Neural cell (in vitro differentiated cells): ENCODE measurements at regions not wholly inside any gene's neighbourhood (a gene's known extent, or its start where the extent isn't known, plus 50 kb on each side); places are given as distances from the start of the nearest gene placed in this dataset.

Experiments used
- H2AFZ ChIP-seq: fragments of 200-600, 300-800 bp; sonication (generic), shearing (Covaris generic); 2 replicates; pipeline ENCODE4 v1.6.0; 2014; ENCODE audit warnings: low read depth, mild to moderate bottlenecking, antibody characterized with exemption, low read length, moderate library complexity
- H3F3A ChIP-seq: fragments of 200-600 bp; shearing (Covaris generic); 2 replicates; pipeline ENCODE4 v1.6.1; 2016; ENCODE audit warnings: mild to moderate bottlenecking, moderate library complexity, mixed read lengths, antibody characterized with exemption, low read length; ENCODE audit not compliant: insufficient read depth, poor library complexity, severe bottlenecking
- H3K27ac ChIP-seq: fragments of 200-600, 300-800 bp; sonication (generic), shearing (Covaris generic); 2 replicates; pipeline ENCODE4 v1.5.1; 2014; ENCODE audit warnings: mild to moderate bottlenecking, low read length, moderate library complexity
- H3K27me3 ChIP-seq: fragments of 300-800, 200-600 bp; sonication (generic), shearing (Covaris generic); 2 replicates; pipeline ENCODE4 v1.6.0; 2014; ENCODE audit warnings: mild to moderate bottlenecking, low read depth, low read length, moderate library complexity; ENCODE audit not compliant: insufficient read depth
- H3K36me3 ChIP-seq: fragments of 300-800, 200-600 bp; sonication (generic), shearing (Covaris generic); 2 replicates; pipeline ENCODE4 v1.5.1; 2014; ENCODE audit warnings: mild to moderate bottlenecking, antibody characterized with exemption, low read length, moderate library complexity; ENCODE audit not compliant: insufficient read depth
- H3K4me2 ChIP-seq: fragments of 300-800, 200-600 bp; sonication (generic), shearing (Covaris generic); 2 replicates; pipeline ENCODE4 v1.6.0; 2014; ENCODE audit warnings: mild to moderate bottlenecking, low read length
- H3K4me3 ChIP-seq: fragments of 300-800, 200-600 bp; sonication (generic), shearing (Covaris generic); 2 replicates; pipeline ENCODE4 v1.5.1; 2014; ENCODE audit warnings: mild to moderate bottlenecking, low read length, moderate library complexity
- H3K79me2 ChIP-seq: fragments of 200-600 bp; shearing (Covaris generic); replicated peaks from 2 replicates; pipeline ENCODE4 v1.6.0; 2014; ENCODE audit warnings: mild to moderate bottlenecking, low read length, moderate library complexity; ENCODE audit not compliant: insufficient read depth
- H3K9ac ChIP-seq: fragments of 300-800, 200-600 bp; sonication (generic), shearing (Covaris generic); 2 replicates; pipeline ENCODE4 v1.6.1; 2016; ENCODE audit warnings: mild to moderate bottlenecking, low read length, mixed read lengths
- H3K9me2 ChIP-seq: fragments of 200-600 bp; shearing (Covaris generic); 2 replicates; pipeline ENCODE4 v1.6.1; 2016; ENCODE audit warnings: mild to moderate bottlenecking, low read length, mixed read lengths; ENCODE audit not compliant: insufficient read depth
- H3K9me3 ChIP-seq: fragments of 200-600, 300-800 bp; sonication (generic), shearing (Covaris generic); 2 replicates; pipeline ENCODE4 v1.6.1; 2016; ENCODE audit warnings: mild to moderate bottlenecking, mixed run types, low read length, moderate library complexity, mixed read lengths
- H4K20me1 ChIP-seq: fragments of 200-600 bp; shearing (Covaris generic); 2 replicates; pipeline ENCODE4 v1.6.1; 2016; ENCODE audit warnings: mild to moderate bottlenecking, mixed run types; ENCODE audit not compliant: insufficient read depth
- EP300 ChIP-seq: fragments of 450-650 bp; conservative IDR thresholded peaks from 2 replicates; pipeline ENCODE4 v1.6.1; 2014; ENCODE audit warnings: antibody characterized with exemption, mild to moderate bottlenecking, moderate library complexity; ENCODE audit not compliant: poor library complexity, severe bottlenecking
- EZH2 ChIP-seq: fragments of 200-600, 300-800 bp; shearing (Covaris generic), sonication (generic); IDR thresholded peaks from 2 replicates; pipeline ENCODE4 v1.6.1; 2014; ENCODE audit warnings: antibody characterized with exemption, low read length, borderline replicate concordance, mild to moderate bottlenecking; ENCODE audit not compliant: insufficient read depth, poor library complexity, severe bottlenecking
- MXI1 ChIP-seq: fragments of 450-650 bp; conservative IDR thresholded peaks from 2 replicates; pipeline ENCODE4 v1.6.1; 2014; ENCODE audit warnings: antibody characterized with exemption, mild to moderate bottlenecking; ENCODE audit not compliant: poor library complexity, severe bottlenecking
- POLR2AphosphoS5 ChIP-seq: IDR thresholded peaks from 2 replicates; pipeline ENCODE4 v1.6.1; 2012
- RAD21 ChIP-seq: fragments of 450-650 bp; conservative IDR thresholded peaks from 2 replicates; pipeline ENCODE4 v1.6.1; 2014; ENCODE audit warnings: antibody characterized with exemption, mild to moderate bottlenecking, moderate library complexity
- REST ChIP-seq: IDR thresholded peaks from 2 replicates; pipeline ENCODE4 v1.6.1; 2012; ENCODE audit warnings: borderline replicate concordance
- SMC3 ChIP-seq: fragments of 450-650 bp; conservative IDR thresholded peaks from 2 replicates; pipeline ENCODE4 v1.6.1; 2014; ENCODE audit warnings: antibody characterized with exemption, mild to moderate bottlenecking, moderate library complexity; ENCODE audit not compliant: poor library complexity
- TAF1 ChIP-seq: IDR thresholded peaks from 2 replicates; pipeline ENCODE4 v1.6.1; 2012; ENCODE audit warnings: low read depth
- TF ChIP-seq, protein P1 (sequence below): fragments of 450-650 bp; IDR thresholded peaks from 2 replicates; pipeline ENCODE4 v1.5.1; 2014; ENCODE audit warnings: antibody characterized with exemption, mild to moderate bottlenecking, moderate library complexity; ENCODE audit not compliant: poor library complexity, severe bottlenecking

- Histone ChIP-seq H3K79me2 (no peaks in the 10 kb centered on the region), H3K36me3 (no peaks in the 10 kb centered on the region), H3K9me2 (no peaks in the 10 kb centered on the region), H4K20me1 (no peaks in the 10 kb centered on the region), H3K27me3 (no peaks in the 10 kb centered on the region), H3K9me3 (no peaks in the 10 kb centered on the region), H2AFZ (no peak overlapping the region), H3K27ac (no peak overlapping the region), H3F3A (no peaks in the 10 kb centered on the region), H3K9ac (no peak overlapping the region), H3K4me3 (no peak overlapping the region), H3K4me2 (no peak overlapping the region)
- TF ChIP-seq TAF1 (no peak), MXI1 (no peak), POLR2AphosphoS5 (no peak), RAD21 (no peak), REST (no peak), EZH2 (no peak), EP300 (no peak), SMC3 (no peak)
- TF ChIP-seq, protein P1, sequence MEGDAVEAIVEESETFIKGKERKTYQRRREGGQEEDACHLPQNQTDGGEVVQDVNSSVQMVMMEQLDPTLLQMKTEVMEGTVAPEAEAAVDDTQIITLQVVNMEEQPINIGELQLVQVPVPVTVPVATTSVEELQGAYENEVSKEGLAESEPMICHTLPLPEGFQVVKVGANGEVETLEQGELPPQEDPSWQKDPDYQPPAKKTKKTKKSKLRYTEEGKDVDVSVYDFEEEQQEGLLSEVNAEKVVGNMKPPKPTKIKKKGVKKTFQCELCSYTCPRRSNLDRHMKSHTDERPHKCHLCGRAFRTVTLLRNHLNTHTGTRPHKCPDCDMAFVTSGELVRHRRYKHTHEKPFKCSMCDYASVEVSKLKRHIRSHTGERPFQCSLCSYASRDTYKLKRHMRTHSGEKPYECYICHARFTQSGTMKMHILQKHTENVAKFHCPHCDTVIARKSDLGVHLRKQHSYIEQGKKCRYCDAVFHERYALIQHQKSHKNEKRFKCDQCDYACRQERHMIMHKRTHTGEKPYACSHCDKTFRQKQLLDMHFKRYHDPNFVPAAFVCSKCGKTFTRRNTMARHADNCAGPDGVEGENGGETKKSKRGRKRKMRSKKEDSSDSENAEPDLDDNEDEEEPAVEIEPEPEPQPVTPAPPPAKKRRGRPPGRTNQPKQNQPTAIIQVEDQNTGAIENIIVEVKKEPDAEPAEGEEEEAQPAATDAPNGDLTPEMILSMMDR = no peak
These were observed 92.5 kb upstream of the PRDM11 start for GRCh38 chr11:45053736-45054446.

- H3K36me3 ChIP-seq = no peaks in the 10 kb centered on the region
- no peak for TF ChIP-seq RAD21
- TF ChIP-seq REST = no peak
- TF ChIP-seq SMC3 = no peak
- no peak for TF ChIP-seq POLR2AphosphoS5
- no peak for TF ChIP-seq EP300
- no peak for TF ChIP-seq MXI1
- TF ChIP-seq EZH2 = no peak
- TF ChIP-seq, protein P1 = no peak
- no peak for TF ChIP-seq TAF1
- no peaks in the 10 kb centered on the region for H4K20me1 ChIP-seq
- H3K4me3 ChIP-seq = no peak overlapping the region
- H3K27me3 ChIP-seq = no peaks in the 10 kb centered on the region
- H3K4me2 ChIP-seq = no peak overlapping the region
- no peaks in the 10 kb centered on the region for H3F3A ChIP-seq
- H3K27ac ChIP-seq = no peak overlapping the region
- H3K9ac ChIP-seq = no peak overlapping the region
- H3K9me2 ChIP-seq = no peaks in the 10 kb centered on the region
- no peaks in the 10 kb centered on the region for H3K79me2 ChIP-seq
- no peaks in the 10 kb centered on the region for H3K9me3 ChIP-seq
- no peak overlapping the region for H2AFZ ChIP-seq
These were observed 91.5 kb upstream of the PRDM11 start for GRCh38 chr11:45054956-45055355.
